Calu3 (cell line): ENCODE measurements at regions not wholly inside any gene's neighbourhood (a gene's known extent, or its start where the extent isn't known, plus 50 kb on each side); places are given as distances from the start of the nearest gene placed in this dataset.

Experiments
- BruUV-seq: library from RNA; stranded (reverse); fragments of 400-500 nt; replicated peaks from 2 replicates; lab custom pipeline; 2021; lab: Mats Ljungman, UMichigan
- CTCF ChIA-PET: fragments of 300-600 bp; sonication (Branson Sonifier 250); formaldehyde crosslinking; loops from one replicate; lab custom pipeline; 2022; ENCODE audit warnings: antibody characterized with exemption; lab: Charles Lee
- DNase-seq: peaks from one replicate; pipeline ENCODE4 v3.0.0; 2022
- H3K27ac Mint-ChIP-seq: one replicate; pipeline ENCODE4 v1.8.0; 2022; ENCODE audit warnings: mixed read lengths; ENCODE audit not compliant: unreplicated experiment
- H3K27me3 Mint-ChIP-seq: one replicate; pipeline ENCODE4 v1.8.0; 2022; ENCODE audit warnings: mixed read lengths; ENCODE audit not compliant: unreplicated experiment
- H3K36me3 Mint-ChIP-seq: one replicate; pipeline ENCODE4 v1.8.0; 2022; ENCODE audit warnings: mild to moderate bottlenecking, moderate library complexity, mixed read lengths; ENCODE audit not compliant: insufficient read depth, unreplicated experiment
- H3K4me1 Mint-ChIP-seq: one replicate; pipeline ENCODE4 v1.8.0; 2022; ENCODE audit warnings: mild to moderate bottlenecking, low read depth, mixed read lengths; ENCODE audit not compliant: unreplicated experiment
- H3K4me3 Mint-ChIP-seq: one replicate; pipeline ENCODE4 v1.8.0; 2022; ENCODE audit warnings: mild to moderate bottlenecking, low read depth, moderate library complexity, mixed read lengths; ENCODE audit not compliant: unreplicated experiment
- H3K9me3 Mint-ChIP-seq: one replicate; pipeline ENCODE4 v1.8.0; 2022; ENCODE audit warnings: low read depth, mixed read lengths; ENCODE audit not compliant: unreplicated experiment
- intact Hi-C: fragments of 100-400 bp; cut with micrococcal nuclease; formaldehyde crosslinking; loops from one replicate; pipeline ENCODE4 v1.10.0; 2022; ENCODE audit not compliant: unreplicated experiment
- TF ChIP-seq, protein P1 (sequence below): fragments of 200-600 bp; IDR thresholded peaks from one replicate; pipeline ENCODE4 v1.8.0; 2022; ENCODE audit warnings: antibody characterized with exemption; ENCODE audit not compliant: unreplicated experiment

DNA sequence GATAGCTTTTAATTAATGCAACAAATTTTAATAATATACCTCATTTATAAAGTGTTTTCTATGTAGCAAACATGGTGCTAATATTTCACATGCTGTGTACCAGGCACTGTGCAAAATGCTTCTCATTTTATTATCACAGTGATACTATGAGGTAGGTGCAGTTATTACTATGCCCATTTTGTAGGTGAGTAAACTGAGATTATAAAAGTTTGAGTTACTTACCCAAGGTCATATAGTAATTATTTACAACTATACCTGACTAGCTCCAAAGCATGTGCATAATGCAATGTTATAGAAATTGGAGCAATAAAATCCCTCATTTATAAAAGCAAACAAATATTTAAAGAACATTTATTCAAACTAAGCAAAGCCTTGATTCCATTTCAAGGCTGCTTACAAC is 54.5 kb upstream of the DCBLD2 start:
- no peak overlapping the region for H3K4me3 Mint-ChIP-seq
- H3K27me3 Mint-ChIP-seq, result no peaks in the 10 kb centered on the region
- intact Hi-C loops, result no loop called here
- H3K27ac Mint-ChIP-seq, result no peak overlapping the region
- TF ChIP-seq, protein P1, sequence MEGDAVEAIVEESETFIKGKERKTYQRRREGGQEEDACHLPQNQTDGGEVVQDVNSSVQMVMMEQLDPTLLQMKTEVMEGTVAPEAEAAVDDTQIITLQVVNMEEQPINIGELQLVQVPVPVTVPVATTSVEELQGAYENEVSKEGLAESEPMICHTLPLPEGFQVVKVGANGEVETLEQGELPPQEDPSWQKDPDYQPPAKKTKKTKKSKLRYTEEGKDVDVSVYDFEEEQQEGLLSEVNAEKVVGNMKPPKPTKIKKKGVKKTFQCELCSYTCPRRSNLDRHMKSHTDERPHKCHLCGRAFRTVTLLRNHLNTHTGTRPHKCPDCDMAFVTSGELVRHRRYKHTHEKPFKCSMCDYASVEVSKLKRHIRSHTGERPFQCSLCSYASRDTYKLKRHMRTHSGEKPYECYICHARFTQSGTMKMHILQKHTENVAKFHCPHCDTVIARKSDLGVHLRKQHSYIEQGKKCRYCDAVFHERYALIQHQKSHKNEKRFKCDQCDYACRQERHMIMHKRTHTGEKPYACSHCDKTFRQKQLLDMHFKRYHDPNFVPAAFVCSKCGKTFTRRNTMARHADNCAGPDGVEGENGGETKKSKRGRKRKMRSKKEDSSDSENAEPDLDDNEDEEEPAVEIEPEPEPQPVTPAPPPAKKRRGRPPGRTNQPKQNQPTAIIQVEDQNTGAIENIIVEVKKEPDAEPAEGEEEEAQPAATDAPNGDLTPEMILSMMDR, result no peak
- H3K4me1 Mint-ChIP-seq, result peaks cover 31% of the 10 kb centered on the region
- no peaks in the 10 kb centered on the region for H3K9me3 Mint-ChIP-seq
- DNase-seq, result no peak
- BruUV-seq, result no TSS peak
- CTCF ChIA-PET, result no interaction called here
- no peaks in the 10 kb centered on the region for H3K36me3 Mint-ChIP-seq

DNA sequence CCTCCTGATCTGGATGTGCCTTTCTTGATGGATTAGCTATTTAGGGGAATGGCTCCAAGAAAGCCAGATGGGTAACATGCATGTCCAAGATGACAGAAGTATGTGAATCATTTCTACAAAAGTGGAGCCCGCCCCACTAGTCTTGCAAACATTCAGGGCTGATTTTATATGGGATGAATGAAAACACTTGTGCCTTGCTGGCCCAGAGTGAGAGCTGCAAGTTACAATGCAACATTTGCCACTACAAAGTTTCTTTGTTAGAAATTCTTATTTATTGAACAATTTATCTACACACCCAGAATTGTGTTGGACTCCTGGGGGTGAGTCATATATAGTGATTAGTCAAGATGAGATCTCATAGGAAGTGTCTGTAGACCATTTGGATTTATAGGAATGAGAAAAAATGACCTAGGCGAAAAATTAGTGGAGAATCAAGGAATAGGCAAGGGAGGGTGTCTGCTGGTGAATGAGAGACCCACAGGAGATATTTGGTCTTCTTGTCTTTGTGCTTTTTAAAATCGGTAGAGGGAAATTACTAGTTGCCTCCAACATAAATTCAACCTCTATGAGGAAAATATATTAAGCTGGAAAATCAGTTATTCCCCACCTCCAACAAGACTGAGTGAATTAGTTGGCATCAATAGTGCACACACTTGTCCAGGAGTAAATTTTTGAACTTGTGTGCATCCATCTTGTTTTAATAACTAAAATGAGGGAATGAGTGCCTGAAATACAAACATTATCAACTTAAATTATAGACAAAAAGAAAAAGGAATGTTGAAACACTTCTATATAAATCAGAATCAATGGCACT is 53.5 kb upstream of the DCBLD2 start:
- H3K4me3 Mint-ChIP-seq, result no peak overlapping the region
- H3K9me3 Mint-ChIP-seq, result no peaks in the 10 kb centered on the region
- H3K36me3 Mint-ChIP-seq, result no peaks in the 10 kb centered on the region
- peaks cover 31% of the 10 kb centered on the region for H3K4me1 Mint-ChIP-seq
- no peak for DNase-seq
- CTCF ChIA-PET, result no interaction called here
- intact Hi-C loops, result no loop called here
- H3K27ac Mint-ChIP-seq, result peak overlapping the region; percentile 40
- TF ChIP-seq, protein P1, result no peak
- no TSS peak for BruUV-seq
- H3K27me3 Mint-ChIP-seq, result no peaks in the 10 kb centered on the region

DNA sequence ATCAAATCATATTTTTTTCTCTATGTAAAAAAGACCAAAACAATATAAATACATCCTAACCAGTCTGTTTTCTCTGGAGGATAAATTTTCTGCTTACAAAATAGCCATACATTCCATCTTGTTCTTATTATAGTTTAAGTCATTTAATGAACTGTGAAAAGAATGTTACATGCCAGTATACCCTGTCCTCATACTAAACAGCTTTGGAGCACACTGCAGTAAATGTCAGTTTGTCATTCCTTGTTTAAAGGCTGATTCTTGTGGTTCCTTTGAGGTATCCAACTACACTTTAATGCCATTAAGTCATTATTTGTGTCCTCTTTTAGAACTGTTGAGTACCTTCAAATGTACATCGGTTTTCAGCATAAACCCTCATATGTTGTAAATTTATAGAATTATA is 52.7 kb upstream of the DCBLD2 start:
- Mint-ChIP-seq H3K4me3 (no peak overlapping the region), H3K9me3 (no peaks in the 10 kb centered on the region)
- no TSS peak for BruUV-seq

DNA sequence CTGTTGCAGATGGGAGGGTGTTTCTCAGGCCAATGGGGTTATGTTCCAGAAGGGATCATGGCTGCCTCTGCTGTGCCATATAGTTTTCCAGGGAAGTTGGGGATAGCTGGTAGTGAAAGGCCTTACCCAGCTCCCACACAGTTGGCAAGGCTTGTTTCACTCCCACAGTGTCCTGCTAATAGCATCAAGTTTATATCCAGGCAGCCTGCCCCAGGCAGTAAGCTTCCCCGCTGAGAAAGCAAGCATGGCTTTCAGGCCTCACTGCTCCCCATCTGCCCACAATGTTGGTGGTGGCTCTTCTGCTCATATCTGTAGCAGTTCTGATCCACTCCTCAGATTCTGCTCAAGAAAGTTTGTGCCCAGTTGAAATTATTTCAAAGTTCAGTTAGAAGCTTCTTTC is 50.9 kb upstream of the DCBLD2 start:
- intact Hi-C loops, result no loop called here
- H3K4me3 Mint-ChIP-seq, result no peak overlapping the region

More for the DNA sequence above, 52.7 kb upstream of the DCBLD2 start:
- CTCF ChIA-PET, result no interaction called here
- TF ChIP-seq, protein P1, result no peak
- no peak overlapping the region for H3K27ac Mint-ChIP-seq
- no peaks in the 10 kb centered on the region for H3K27me3 Mint-ChIP-seq
- peaks cover 31% of the 10 kb centered on the region for H3K4me1 Mint-ChIP-seq
- no peak for DNase-seq
- intact Hi-C loops, result no loop called here
- no peaks in the 10 kb centered on the region for H3K36me3 Mint-ChIP-seq

More for the DNA sequence above, 50.9 kb upstream of the DCBLD2 start:
- no TSS peak for BruUV-seq
- TF ChIP-seq, protein P1, result no peak
- no peak overlapping the region for H3K27ac Mint-ChIP-seq
- no peaks in the 10 kb centered on the region for H3K9me3 Mint-ChIP-seq
- CTCF ChIA-PET, result no interaction called here
- no peak for DNase-seq
- peaks cover 31% of the 10 kb centered on the region for H3K4me1 Mint-ChIP-seq
- no peaks in the 10 kb centered on the region for H3K27me3 Mint-ChIP-seq
- H3K36me3 Mint-ChIP-seq, result no peaks in the 10 kb centered on the region
